Ovary (tissue), 7 donors: ENCODE measurements at regions not wholly inside any gene's neighbourhood (a gene's known extent, or its start where the extent isn't known, plus 50 kb on each side); places are given as distances from the start of the nearest gene placed in this dataset.

Experiments used
- DNase-seq, 5 donors: peaks; one replicate each; pipeline ENCODE4 v3.0.0-alpha.2; 2019 to 2020
- H3K27ac ChIP-seq, 2 donors: fragments of 200-600 bp; one replicate each; pipeline versions ENCODE4 v1.5.1 to v1.8.0; 2019 to 2022
- H3K27me3 ChIP-seq: fragments of 200-600 bp; one replicate; pipeline ENCODE4 v1.8.0; 2022
- H3K36me3 ChIP-seq: fragments of 200-600 bp; sonication (generic); one replicate; pipeline ENCODE4 v1.5.1; 2019
- H3K4me1 ChIP-seq: one replicate; pipeline ENCODE4 v1.8.1; 2013; ENCODE audit warnings: mild to moderate bottlenecking, moderate library complexity; ENCODE audit not compliant: insufficient read depth
- H3K4me3 ChIP-seq: fragments of 200-600 bp; sonication (generic); one replicate; pipeline ENCODE4 v1.5.1; 2017
- H3K9me3 ChIP-seq, 2 donors: fragments of 200-600 bp in 1 of 2; sonication (generic) in 1 of 2; one replicate each; pipeline versions ENCODE4 v1.5.1 to v1.8.1; 2013 to 2019; ENCODE audit warnings: mild to moderate bottlenecking in 1 of 2, moderate library complexity in 1 of 2
- EP300 ChIP-seq: sonication (generic); formaldehyde crosslinking; IDR thresholded peaks from one replicate; pipeline ENCODE4 v1.6.1; 2017; ENCODE audit warnings: antibody characterized with exemption
- POLR2A ChIP-seq: fragments of 450-650 bp; IDR thresholded peaks from one replicate; pipeline ENCODE4 v1.6.1; 2017; ENCODE audit warnings: antibody characterized with exemption, mild to moderate bottlenecking, moderate library complexity
- WGBS, 3 donors: extraction: QIAGEN DNeasy Blood & Tissue Kit in 1 of 3; methylation state at CpG; one replicate each; pipeline versions ENCODE4 v1.1.5 to v1.1.7; 2013 to 2017; 5-methylcytosine and 5-hydroxymethylcytosine counted together
- intact Hi-C, 4 donors: fragments of 100-400 bp; cut with DNase I; formaldehyde crosslinking; loops; one replicate each; pipeline versions ENCODE4 v1.11.0 to v1.15.1; 2022 to 2023
- TF ChIP-seq, protein P1 (sequence below), 3 donors: fragments of 450-650 bp in 2 of 3; fragments of 200-600 bp in 1 of 3; IDR thresholded peaks; one replicate each; pipeline versions ENCODE4 v1.5.1 to v1.8.0; 2016 to 2022; ENCODE audit warnings: antibody characterized with exemption in 3 of 3, mild to moderate bottlenecking in 1 of 3
- donor health status: DM: no; HTN: no; CAD: no; lungs with moderate emphysema.
- donor health status: DM: no; HTN: no; CAD: no.
- donor health status: Bipolar disorder and iron deficiency.
- donor health status: DM: no; HTN: no; CAD: no.
- donor health status: DM: yes; HTN: yes; CAD: no.

DNA sequence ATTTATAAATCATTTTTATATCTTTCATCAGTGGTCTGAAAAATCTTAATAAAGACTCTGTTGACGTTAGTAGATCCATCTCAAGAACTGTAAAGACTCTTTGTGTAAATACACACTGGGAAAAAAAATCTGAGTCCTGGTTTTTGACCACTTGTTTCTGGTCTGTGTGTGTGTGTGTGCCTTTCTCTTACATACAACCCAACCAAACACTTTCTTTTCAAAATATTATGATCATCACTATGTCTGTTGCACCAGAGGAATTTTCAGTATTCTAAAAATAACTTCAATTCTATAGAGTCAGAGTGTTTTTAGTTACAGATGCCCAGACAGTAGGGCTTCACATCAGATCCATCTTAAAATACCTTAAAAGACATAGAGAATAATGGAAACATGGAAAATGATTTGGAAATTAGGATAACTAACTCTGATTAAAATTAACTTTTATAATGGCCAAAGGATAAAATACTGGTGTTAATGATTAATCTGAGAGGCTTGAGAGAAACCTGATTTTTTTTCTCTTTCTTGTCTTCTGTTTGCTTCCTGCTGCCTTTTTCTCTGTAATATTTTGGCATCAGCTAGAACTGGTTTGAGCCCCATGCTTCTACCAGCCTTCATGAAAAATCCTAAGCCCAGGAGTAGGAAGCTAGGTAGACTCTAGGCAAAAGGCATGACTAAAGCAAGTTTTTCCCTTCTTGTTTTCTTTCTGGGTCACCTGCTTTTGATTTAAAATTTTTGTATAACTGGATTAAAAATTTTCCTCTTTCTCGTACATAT is 99.7 kb downstream of the ATXN3L start:
- WGBS, 3 donors = 44 to 50% (median 45%) methylated on average over 2 of the region's 2 CpGs
- Histone ChIP-seq H3K27ac (no peak overlapping the region), H3K4me3 (no peak overlapping the region), H3K4me1 (no peaks in the 10 kb centered on the region), H3K9me3 (no peaks in the 10 kb centered on the region), H3K36me3 (no peaks in the 10 kb centered on the region), H3K27me3 (no peaks in the 10 kb centered on the region)
- no peak for DNase-seq
- TF ChIP-seq POLR2A = no peak
- no peak for TF ChIP-seq EP300
- TF ChIP-seq, protein P1, sequence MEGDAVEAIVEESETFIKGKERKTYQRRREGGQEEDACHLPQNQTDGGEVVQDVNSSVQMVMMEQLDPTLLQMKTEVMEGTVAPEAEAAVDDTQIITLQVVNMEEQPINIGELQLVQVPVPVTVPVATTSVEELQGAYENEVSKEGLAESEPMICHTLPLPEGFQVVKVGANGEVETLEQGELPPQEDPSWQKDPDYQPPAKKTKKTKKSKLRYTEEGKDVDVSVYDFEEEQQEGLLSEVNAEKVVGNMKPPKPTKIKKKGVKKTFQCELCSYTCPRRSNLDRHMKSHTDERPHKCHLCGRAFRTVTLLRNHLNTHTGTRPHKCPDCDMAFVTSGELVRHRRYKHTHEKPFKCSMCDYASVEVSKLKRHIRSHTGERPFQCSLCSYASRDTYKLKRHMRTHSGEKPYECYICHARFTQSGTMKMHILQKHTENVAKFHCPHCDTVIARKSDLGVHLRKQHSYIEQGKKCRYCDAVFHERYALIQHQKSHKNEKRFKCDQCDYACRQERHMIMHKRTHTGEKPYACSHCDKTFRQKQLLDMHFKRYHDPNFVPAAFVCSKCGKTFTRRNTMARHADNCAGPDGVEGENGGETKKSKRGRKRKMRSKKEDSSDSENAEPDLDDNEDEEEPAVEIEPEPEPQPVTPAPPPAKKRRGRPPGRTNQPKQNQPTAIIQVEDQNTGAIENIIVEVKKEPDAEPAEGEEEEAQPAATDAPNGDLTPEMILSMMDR (IDR thresholded peaks at IDR 0.05) = no peak
- intact Hi-C loops = no loop called here

DNA sequence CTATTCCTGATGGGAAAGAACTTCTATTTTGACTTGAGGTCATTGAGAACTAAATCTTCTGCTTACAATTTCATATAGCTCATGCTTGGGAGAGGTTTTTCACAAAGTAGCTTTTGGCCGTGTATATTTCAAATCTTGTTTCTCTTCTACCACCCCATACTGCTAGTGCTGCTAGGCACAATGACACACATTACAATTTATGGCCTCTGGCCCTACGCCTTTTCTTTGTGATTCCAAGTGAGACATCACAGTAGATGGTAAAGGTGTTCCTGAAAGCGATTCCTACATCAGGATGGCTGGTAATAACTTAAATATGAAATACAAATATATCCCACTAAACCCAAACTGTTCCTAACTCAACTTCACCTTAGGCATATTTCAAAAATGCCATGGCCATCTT is 101.1 kb downstream of the ATXN3L start:
- DNase-seq = no peak
- Histone ChIP-seq H3K4me3 (no peak overlapping the region), H3K36me3 (no peaks in the 10 kb centered on the region), H3K9me3 (no peaks in the 10 kb centered on the region), H3K27me3 (no peaks in the 10 kb centered on the region), H3K27ac (no peak overlapping the region), H3K4me1 (no peaks in the 10 kb centered on the region)
- intact Hi-C loops = no loop called here
- WGBS, 3 donors = 76 to 79% (median 78%) methylated on average over 3 of the region's 3 CpGs
- TF ChIP-seq, protein P1 (IDR thresholded peaks at IDR 0.05) = no peak
- TF ChIP-seq EP300 = no peak
- no peak for TF ChIP-seq POLR2A

DNA sequence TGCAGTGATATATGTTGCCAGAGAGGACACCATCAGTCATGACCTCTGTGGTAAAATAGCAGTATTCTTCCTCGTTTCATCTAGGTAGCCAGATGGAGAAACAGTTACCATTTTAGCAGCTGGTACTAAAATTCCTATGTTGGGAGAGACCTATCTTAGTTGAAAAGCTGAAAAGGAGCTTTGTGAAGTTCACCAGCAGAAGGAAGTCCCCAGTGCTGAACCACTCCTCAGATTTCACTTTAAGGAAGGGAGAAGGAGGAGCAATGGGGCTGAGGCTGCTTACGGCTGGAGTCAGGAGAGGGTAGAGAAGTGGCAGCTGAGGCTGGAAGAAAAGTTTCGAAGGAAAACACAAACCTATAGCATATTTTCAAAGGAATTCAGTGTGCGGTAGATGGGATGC is 103.7 kb downstream of the ATXN3L start:
- no peak for DNase-seq
- Histone ChIP-seq H3K4me1 (no peaks in the 10 kb centered on the region), H3K9me3 (no peaks in the 10 kb centered on the region), H3K27ac (no peak overlapping the region), H3K27me3 (no peaks in the 10 kb centered on the region), H3K4me3 (no peak overlapping the region), H3K36me3 (no peaks in the 10 kb centered on the region)
- TF ChIP-seq, protein P1 (IDR thresholded peaks at IDR 0.05) = no peak
- TF ChIP-seq EP300 (no peak), POLR2A (no peak)
- intact Hi-C loops = no loop called here
- WGBS, 3 donors = 53 to 55% (median 54%) methylated on average over 4 of the region's 4 CpGs

DNA sequence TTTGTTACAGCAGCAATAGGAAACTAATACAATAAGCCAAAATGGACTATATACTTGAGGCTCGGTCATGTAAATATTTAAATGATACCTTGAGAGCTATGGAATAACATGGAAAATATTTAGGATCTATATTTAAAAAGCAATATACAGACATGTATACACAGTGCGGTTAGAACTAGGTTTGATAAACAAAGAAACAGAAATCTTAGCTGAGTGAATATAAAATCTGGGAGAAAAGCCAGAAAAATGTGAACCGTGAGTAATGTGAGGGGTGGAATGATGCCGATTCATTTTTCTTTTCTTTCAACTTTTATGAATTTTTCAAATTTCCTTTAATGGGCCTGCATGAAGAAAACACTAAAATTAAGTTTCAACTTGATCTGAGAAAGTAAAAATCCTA is 104.1 kb downstream of the ATXN3L start:
- intact Hi-C loops = no loop called here
- DNase-seq = no peak
- Histone ChIP-seq H3K27ac (no peak overlapping the region), H3K27me3 (no peaks in the 10 kb centered on the region), H3K4me1 (no peaks in the 10 kb centered on the region), H3K36me3 (no peaks in the 10 kb centered on the region), H3K4me3 (no peak overlapping the region), H3K9me3 (no peaks in the 10 kb centered on the region)
- TF ChIP-seq EP300 (no peak), POLR2A (no peak)
- TF ChIP-seq, protein P1 (IDR thresholded peaks at IDR 0.05) = no peak
- WGBS, 3 donors = 58 to 61% (median 60%) methylated on average over 4 of the region's 4 CpGs
